ENCODE measurements at regions not wholly inside any gene's neighbourhood (a gene's known extent, or its start where the extent isn't known, plus 50 kb on each side); places are given as distances from the start of the nearest gene placed in this dataset.
"Not testable (repeated sequence)": the region's sequence is repeated elsewhere in the genome, so short reads cannot be mapped to it uniquely, and the experiment has no call there.

GRCh38 chrX:120752431-120753082 is 122.7 kb upstream of the C1GALT1C1 start:
- no peak for DNase-seq (ENCODE audit: low read depth)

DNA sequence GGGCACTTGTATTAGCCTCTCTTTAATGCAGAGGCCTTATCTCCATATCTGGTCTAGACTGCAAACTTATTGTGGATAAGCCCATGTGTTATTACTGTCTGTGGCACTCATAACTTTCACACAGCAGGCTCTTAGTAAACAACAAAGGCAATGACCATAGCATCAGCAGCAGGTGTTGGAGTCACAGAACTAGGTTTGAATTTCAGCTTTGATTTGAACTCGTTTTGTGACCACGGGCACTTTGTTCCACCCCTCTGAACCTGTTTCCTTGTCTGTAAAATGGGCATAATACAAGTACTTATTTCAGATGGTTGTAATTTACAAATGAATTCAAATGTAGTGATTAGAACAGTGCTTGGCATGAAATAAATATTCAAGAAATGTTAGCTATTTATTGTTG is 121.8 kb upstream of the C1GALT1C1 start:
- DNase-seq (ENCODE audit: low read depth), result no peak

DNA sequence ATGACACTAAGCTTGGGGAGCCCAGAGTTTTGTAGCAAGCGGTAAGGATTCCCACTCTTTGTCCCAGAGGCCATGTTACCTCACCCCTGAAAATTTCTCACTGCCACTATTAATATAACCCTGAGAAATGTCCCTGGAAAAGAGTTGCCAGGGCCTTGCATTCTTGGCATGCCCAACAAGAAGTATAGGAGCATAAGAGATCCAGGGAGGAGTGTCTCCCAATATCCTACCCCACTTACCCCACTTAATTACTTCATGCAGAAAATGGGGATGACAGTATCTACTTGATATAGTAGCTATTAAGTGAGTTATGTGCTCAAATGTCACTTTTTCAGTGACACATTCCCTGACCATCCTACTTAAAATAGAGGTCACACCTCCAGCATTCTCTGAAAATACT is 120.5 kb upstream of the C1GALT1C1 start:
- no peak for DNase-seq (ENCODE audit: low read depth)

DNA sequence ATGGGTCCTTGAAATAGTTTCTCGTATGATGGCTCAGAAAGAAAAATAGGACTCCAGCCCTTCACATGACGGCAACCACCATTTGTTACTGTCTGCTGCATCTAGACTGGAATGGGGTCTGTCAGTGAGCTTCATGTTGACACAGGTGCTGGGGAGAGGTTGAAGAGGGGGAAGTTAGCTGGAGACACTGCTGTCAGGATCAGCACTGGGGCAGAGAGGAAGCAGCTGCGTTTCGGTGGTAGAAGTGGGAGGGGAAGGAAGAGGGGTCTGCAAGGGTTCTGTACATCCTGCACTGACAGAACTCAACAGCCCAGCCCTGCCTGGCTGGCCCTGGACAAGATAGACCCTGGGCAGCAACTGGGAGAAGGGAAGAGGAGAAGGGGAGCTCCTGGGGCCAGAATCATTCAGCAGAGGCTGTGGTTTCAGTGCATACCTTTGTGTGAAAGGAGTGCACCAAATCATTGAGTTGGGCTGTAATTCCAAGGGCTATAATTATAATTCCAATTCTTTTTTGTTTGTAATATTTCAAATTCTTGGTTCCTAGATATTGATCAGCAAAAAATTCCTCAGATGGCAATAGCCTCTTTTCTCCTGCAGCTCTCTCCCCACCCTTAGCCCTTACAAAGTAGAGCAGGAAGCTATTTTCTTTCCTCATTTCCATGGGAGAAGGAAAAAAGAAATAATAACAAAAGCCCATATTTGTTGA is 119.4 kb upstream of the C1GALT1C1 start:
- DNase-seq (ENCODE audit: low read depth), result no peak

DNA sequence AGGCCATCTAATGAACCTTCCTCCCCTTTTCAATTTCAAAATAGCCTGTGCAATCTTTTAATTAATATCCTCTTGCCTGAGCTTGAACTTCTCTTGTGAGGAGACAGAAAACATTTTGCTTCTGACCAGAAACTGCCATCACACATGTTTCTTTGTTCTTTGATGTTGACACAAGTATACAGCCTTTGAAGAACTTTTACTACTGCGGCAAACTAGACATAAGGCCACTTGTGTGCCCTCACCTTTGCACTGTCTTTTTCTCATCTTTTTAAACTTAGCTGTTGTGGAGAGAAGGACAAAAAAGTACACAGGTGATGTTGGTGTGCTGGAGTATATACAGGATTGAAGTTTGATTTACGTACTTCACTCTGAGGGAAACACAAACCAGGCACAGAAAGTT is 116.3 kb upstream of the C1GALT1C1 start:
- no peak for DNase-seq (ENCODE audit: low read depth)

GRCh38 chrX:120742946-120743665 is 113.3 kb upstream of the C1GALT1C1 start:
- DNase-seq (ENCODE audit: low read depth), result no peak

- DNase-seq (ENCODE audit: low read depth), result no peak
Observed at GRCh38 chrX:120741452-120741851, 111.6 kb upstream of the C1GALT1C1 start.

DNA sequence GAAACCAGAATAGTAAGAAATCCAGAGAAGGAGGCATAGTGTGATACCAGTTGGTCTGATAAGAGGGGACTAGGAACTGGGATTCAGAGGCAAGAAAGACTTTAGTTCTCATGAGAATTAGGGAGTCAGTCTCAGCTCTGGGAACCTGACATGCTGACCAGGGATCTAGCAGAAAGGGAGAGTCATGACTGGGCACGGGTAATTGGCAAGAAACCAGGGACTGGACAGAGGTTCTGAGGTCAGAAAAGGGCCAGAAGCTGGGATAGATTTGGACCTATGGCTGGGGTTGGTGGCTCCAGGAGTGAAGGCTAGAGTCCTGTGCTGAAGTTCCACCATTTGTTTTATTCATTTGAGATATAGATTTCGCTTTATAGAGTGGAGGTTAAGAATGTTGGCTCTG is 110.2 kb upstream of the C1GALT1C1 start:
- DNase-seq (ENCODE audit: low read depth), result no peak

GRCh38 chrX:120739300-120739699 is 109.4 kb upstream of the C1GALT1C1 start:
- no peak for DNase-seq (ENCODE audit: low read depth)

GRCh38 chrX:120736989-120737388 is 107.1 kb upstream of the C1GALT1C1 start:
- no peak for DNase-seq (ENCODE audit: low read depth)

DNA sequence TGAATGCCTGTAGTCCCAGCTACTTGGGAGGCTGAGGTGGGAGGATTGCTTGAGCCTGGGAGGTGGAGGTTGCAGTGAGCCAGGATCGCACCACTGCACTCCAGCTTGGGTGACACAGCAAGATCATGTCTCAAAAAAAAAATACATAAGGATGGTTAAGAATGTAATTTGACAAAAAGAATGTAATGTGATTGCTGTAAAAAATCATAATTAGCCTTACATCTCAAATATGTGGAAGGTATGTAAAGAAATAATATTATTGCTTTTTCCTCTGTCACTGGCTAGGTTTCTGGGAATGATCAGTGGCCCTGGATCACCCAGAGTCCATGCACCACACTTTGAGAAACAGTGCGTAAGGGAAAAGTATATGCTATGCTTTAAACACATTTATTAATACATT is 106.1 kb upstream of the C1GALT1C1 start:
- DNase-seq (ENCODE audit: low read depth), result no peak

GRCh38 chrX:120732879-120733278 is 103.0 kb upstream of the C1GALT1C1 start:
- DNase-seq (ENCODE audit: low read depth), result no peak

DNA sequence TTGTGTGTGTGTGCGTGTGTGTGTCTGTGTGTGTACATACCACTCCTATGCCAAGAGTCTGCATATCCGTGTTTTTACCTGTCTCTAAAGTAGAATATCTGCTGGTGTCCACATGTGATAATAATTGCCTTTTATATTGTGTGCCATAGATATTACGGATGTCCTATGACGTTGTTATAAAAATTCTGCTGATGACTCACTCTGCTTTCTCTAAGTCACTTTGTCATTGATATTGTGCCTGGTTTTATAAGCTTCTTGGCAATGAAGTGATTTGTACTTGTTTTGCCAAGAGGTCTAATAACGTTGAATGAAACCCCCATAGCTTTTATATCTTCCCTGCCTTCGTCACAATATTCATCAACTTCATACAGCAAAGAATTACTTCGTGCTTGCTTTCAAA is 102.6 kb upstream of the C1GALT1C1 start:
- no peak for DNase-seq (ENCODE audit: low read depth)

DNA sequence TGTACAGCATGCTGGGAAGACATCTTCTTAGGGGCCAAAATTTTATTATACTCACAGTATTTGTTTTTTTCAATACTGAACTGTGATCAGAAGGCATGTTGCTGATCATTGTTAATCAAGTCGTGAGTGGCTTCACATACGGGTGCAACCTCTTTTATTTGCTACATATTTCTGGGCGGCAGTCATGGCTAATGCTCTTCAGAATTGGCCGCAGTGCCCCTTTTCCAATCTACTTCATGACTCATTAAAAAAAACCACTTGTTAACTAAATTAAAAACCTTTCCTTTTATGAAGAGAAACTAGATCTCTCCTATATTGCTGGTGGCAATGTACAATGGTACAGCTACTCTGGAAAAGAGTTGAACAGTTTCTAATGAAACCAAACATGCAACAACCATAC is 101.5 kb upstream of the C1GALT1C1 start:
- no peak for DNase-seq (ENCODE audit: low read depth)

DNA sequence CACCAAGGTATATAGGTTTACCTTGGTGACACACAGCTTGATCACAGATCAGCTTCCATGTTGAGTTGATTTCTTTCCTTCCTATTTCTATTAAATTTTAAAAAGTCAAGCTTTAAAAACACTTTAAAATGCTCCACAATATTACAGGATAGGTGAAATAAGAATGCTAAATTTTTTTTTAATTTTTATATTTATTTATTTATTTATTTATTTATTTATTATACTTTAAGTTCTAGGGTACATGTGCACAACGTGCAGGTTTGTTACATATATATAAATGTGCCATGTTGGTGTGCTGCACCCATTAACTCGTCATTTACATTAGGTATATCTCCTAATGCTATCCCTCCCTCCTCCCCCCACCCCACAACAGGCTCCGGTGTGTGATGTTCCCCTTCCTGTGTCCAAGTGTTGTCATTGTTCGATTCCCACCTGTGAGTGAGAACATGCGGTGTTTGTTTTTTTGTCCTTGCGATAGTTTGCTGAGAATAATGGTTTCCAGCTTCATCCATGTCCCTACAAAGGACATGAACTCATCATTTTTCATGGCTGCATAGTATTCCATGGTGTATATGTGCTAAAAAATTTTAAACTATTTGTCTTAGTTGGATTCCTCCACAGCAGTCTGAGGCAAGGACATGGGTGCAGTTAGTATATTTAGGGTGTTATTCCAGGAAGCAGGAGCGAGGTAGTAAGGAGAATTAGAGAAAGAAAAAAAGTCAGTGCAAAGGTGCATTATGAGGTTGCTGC is 99.8 kb upstream of the C1GALT1C1 start:
- not testable (repeated sequence) for DNase-seq (ENCODE audit: low read depth)

- DNase-seq (ENCODE audit: low read depth), result no peak
Observed at GRCh38 chrX:120727911-120728310, 98.1 kb upstream of the C1GALT1C1 start.

GRCh38 chrX:120727452-120727851 is 97.6 kb upstream of the C1GALT1C1 start:
- no peak for DNase-seq (ENCODE audit: low read depth)

- DNase-seq (ENCODE audit: low read depth), result no peak
Observed at GRCh38 chrX:120726294-120726693, 96.4 kb upstream of the C1GALT1C1 start.

DNA sequence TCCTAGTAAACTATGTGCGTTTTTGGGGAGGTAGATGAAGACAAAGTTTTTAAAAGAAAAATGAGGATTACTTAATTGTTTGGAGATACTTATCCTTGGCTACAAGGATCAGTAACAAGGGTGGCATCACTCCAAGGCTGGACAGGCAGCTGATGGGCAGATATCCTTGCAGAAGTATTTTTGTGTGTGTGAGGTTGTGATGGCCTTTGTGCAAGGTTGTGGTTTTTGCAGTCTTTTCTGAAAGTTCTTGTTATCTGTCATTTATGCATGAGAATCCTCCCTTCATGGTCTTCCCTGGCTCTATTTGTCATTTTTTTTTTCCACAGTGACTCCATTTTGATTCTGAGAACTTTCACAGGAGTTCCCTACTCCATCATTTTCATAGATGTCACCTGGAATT is 96.0 kb upstream of the C1GALT1C1 start:
- DNase-seq (ENCODE audit: low read depth), result no peak

GRCh38 chrX:120719622-120720021 is 89.8 kb upstream of the C1GALT1C1 start:
- DNase-seq (ENCODE audit: low read depth), result no peak

DNA sequence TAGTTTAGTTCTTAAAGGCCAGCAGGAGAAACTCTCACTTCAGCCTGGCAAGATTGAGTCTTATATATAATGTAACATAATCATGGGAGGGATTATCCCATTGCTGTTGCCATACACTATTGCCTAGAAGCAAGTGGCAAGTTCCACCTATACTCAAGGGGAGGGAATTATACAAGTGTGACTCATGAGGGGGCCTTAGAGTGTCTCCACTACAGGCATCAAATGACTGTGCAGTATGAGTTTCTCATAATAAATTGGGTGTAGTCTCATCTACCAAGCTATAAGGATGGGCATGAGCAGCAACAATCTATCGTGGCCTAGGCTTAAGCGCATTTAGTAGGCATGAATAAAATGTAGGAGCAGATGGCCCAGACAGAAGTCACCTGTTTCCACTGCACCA is 89.1 kb upstream of the C1GALT1C1 start:
- DNase-seq (ENCODE audit: low read depth), result no peak

GRCh38 chrX:120702337-120702736 is 72.5 kb upstream of the C1GALT1C1 start:
- DNase-seq (ENCODE audit: low read depth), result not testable (repeated sequence)

DNA sequence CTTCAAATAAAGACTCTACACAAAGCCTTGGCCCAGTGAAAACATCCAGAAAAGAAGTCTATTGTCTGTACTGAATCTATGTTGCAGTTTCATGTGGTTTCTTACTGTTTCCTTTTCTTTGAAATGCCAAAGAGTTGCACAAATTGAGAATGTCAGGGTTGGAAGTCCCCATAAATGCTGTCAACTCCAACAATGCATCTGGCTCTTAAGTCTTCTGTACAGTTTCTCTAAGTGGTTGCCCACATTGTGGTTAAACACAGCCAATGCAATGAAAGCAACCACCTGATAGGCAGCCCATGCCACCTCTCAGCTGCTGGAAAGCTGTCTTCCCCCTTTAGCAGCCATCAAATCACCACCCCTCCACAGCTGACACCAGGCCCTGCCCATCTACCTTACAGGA is 67.2 kb upstream of the C1GALT1C1 start:
- DNase-seq (ENCODE audit: low read depth), result no peak

Measured in GM04503 (cell line).